Sigmoid colon (tissue), 6 donors: ENCODE measurements at regions not wholly inside any gene's neighbourhood (a gene's known extent, or its start where the extent isn't known, plus 50 kb on each side); places are given as distances from the start of the nearest gene placed in this dataset.
"Not testable (repeated sequence)": the region's sequence is repeated elsewhere in the genome, so short reads cannot be mapped to it uniquely, and the experiment has no call there.

Source experiments
- DNase-seq: peaks from one replicate; pipeline ENCODE4 v3.0.0-alpha.2; 2019
- H3K27ac ChIP-seq, 4 donors: fragments of 200-600 bp; sonication (generic); one replicate each; pipeline ENCODE4 v1.5.1; 2016 to 2019; ENCODE audit warnings: mild to moderate bottlenecking in 1 of 4
- H3K27me3 ChIP-seq, 3 donors: fragments of 200-600 bp; sonication (generic); one replicate each; pipeline ENCODE4 v1.5.1; 2019; ENCODE audit warnings: mild to moderate bottlenecking in 1 of 3
- H3K36me3 ChIP-seq, 4 donors: fragments of 200-600 bp; sonication (generic); one replicate each; pipeline ENCODE4 v1.5.1; 2016 to 2019
- H3K4me1 ChIP-seq, 4 donors: fragments of 200-600 bp; sonication (generic); one replicate each; pipeline ENCODE4 v1.5.1; 2017 to 2019
- H3K4me3 ChIP-seq, 4 donors: fragments of 200-600 bp; sonication (generic); one replicate each; pipeline ENCODE4 v1.5.1; 2017 to 2019; ENCODE audit warnings: mild to moderate bottlenecking in 2 of 4, moderate library complexity in 1 of 4
- H3K9me3 ChIP-seq, 4 donors: fragments of 200-600 bp in 3 of 4; sonication (generic) in 3 of 4; one replicate each; pipeline versions ENCODE4 v1.5.1 to v1.6.1; 2013 to 2019
- CTCF ChIP-seq, 4 experiments: fragments of 450-650 bp in 3 of 4; fragments of 200-600 bp in 1 of 4; IDR thresholded peaks; one replicate each; pipeline ENCODE4 v1.5.1; 2016 to 2019; ENCODE audit warnings: antibody characterized with exemption in 4 of 4, mild to moderate bottlenecking in 3 of 4, moderate library complexity in 2 of 4
- EP300 ChIP-seq, 4 donors: sonication (generic); formaldehyde crosslinking; IDR thresholded peaks; one replicate each; pipeline ENCODE4 v1.6.1; 2017; ENCODE audit warnings: antibody characterized with exemption in 4 of 4
- POLR2A ChIP-seq, 2 donors: fragments of 450-650 bp; IDR thresholded peaks; one replicate each; pipeline ENCODE4 v1.6.1; 2016; ENCODE audit warnings: antibody characterized with exemption in 2 of 2, mild to moderate bottlenecking in 2 of 2, moderate library complexity in 2 of 2
- POLR2AphosphoS5 ChIP-seq, 4 donors: sonication (generic); formaldehyde crosslinking; IDR thresholded peaks; one replicate each; pipeline ENCODE4 v1.6.1; 2017; ENCODE audit warnings: antibody characterized with exemption in 4 of 4
- WGBS, 2 donors: extraction: QIAGEN DNeasy Blood & Tissue Kit; methylation state at CpG; one replicate each; pipeline ENCODE4 v1.1.7; 2013; 5-methylcytosine and 5-hydroxymethylcytosine counted together
- intact Hi-C: fragments of 100-400 bp; cut with DNase I; formaldehyde crosslinking; loops from one replicate; pipeline ENCODE4 v1.15.1; 2023
- donor health status: healthy with polysubstance abuse.
- donor health status: healthy.

- DNase-seq, result no peak
- Histone ChIP-seq H3K4me3 (no peak overlapping the region), H3K27me3 (no peaks in the 10 kb centered on the region), H3K27ac (peak overlapping the region in 2 of 4 donors; percentile 58 to 60), H3K36me3 (no peaks in the 10 kb centered on the region), H3K9me3 (no peaks in the 10 kb centered on the region), H3K4me1 (peaks cover 0 to 10% (median 0%) of the 10 kb centered on the region in 4 donors)
- intact Hi-C loops, result loop anchor here (5.0 kb wide), 1 partner anchor 140 kb away; no protein-coding TSS in a partner anchor
- WGBS, 2 donors, result 56 to 69% methylated on average over 7 of the region's 7 CpGs
- TF ChIP-seq EP300 (IDR thresholded peaks at IDR 0.05) (no peak), CTCF (IDR thresholded peaks at IDR 0.05) (no peak), POLR2A (IDR thresholded peaks at IDR 0.05) (no peak), POLR2AphosphoS5 (IDR thresholded peaks at IDR 0.05) (no peak)
Observed at GRCh38 chr6:167211881-167212712, 54.3 kb upstream of the GPR31 start.

GRCh38 chr6:167212713-167213005 is 54.9 kb upstream of the GPR31 start:
- intact Hi-C loops, result loop anchor here (5.0 kb wide), 1 partner anchor 140 kb away; no protein-coding TSS in a partner anchor
- 84 to 85% methylated on average over 4 of the region's 4 CpGs for WGBS, 2 donors
- no peak for DNase-seq
- TF ChIP-seq POLR2AphosphoS5 (IDR thresholded peaks at IDR 0.05) (no peak), POLR2A (IDR thresholded peaks at IDR 0.05) (no peak), EP300 (IDR thresholded peaks at IDR 0.05) (no peak)
- no peaks in the 10 kb centered on the region for H3K27me3 ChIP-seq
- H3K27ac ChIP-seq, result no peak overlapping the region
- H3K9me3 ChIP-seq, result no peaks in the 10 kb centered on the region
- H3K36me3 ChIP-seq, result no peaks in the 10 kb centered on the region
- no peak overlapping the region for H3K4me3 ChIP-seq
- H3K4me1 ChIP-seq, result peaks cover 0 to 10% (median 0%) of the 10 kb centered on the region in 4 donors

GRCh38 chr6:167214206-167214605 is 56.4 kb upstream of the GPR31 start:
- intact Hi-C loops, result loop anchor here (5.0 kb wide), 1 partner anchor 138 kb away; no protein-coding TSS in a partner anchor
- no peaks in the 10 kb centered on the region for H3K9me3 ChIP-seq
- 73 to 85% methylated on average over 10 of the region's 10 CpGs for WGBS, 2 donors
- no peaks in the 10 kb centered on the region for H3K27me3 ChIP-seq
- no peak overlapping the region for H3K27ac ChIP-seq
- TF ChIP-seq EP300 (IDR thresholded peaks at IDR 0.05) (no peak), POLR2AphosphoS5 (IDR thresholded peaks at IDR 0.05) (no peak), POLR2A (IDR thresholded peaks at IDR 0.05) (no peak), CTCF (IDR thresholded peaks at IDR 0.05) (no peak)
- no peaks in the 10 kb centered on the region for H3K36me3 ChIP-seq
- peaks cover 0 to 10% (median 0%) of the 10 kb centered on the region in 4 donors for H3K4me1 ChIP-seq
- DNase-seq, result no peak
- H3K4me3 ChIP-seq, result no peak overlapping the region

- intact Hi-C loops, H3K4me3 ChIP-seq, H3K27me3 ChIP-seq, H3K9me3 ChIP-seq, DNase-seq, H3K4me1 ChIP-seq, H3K27ac ChIP-seq, H3K36me3 ChIP-seq: not testable (repeated sequence)
- WGBS, 2 donors, result 40 to 51% methylated on average over 13 to 15 of the region's 15 CpGs
Observed at GRCh38 chr6:167215429-167216250, 57.9 kb upstream of the GPR31 start.

GRCh38 chr6:167216390-167217050 is 58.7 kb upstream of the GPR31 start:
- DNase-seq, H3K9me3 ChIP-seq, H3K36me3 ChIP-seq, H3K27me3 ChIP-seq, H3K4me1 ChIP-seq, H3K27ac ChIP-seq, H3K4me3 ChIP-seq, intact Hi-C loops: not testable (repeated sequence)
- 71 to 81% methylated on average over 15 of the region's 15 CpGs for WGBS, 2 donors

- H3K36me3 ChIP-seq, H3K27me3 ChIP-seq, DNase-seq, H3K9me3 ChIP-seq, H3K4me3 ChIP-seq, intact Hi-C loops, H3K27ac ChIP-seq, H3K4me1 ChIP-seq: not testable (repeated sequence)
- 90 to 93% methylated on average over 4 of the region's 4 CpGs for WGBS, 2 donors
Observed at GRCh38 chr6:167217073-167217472, 59.3 kb upstream of the GPR31 start.
